K562 (cell line): ENCODE measurements at regions not wholly inside any gene's neighbourhood (a gene's known extent, or its start where the extent isn't known, plus 50 kb on each side); places are given as distances from the start of the nearest gene placed in this dataset.

Experiments
- CTCF ChIP-seq, 3 experiments: IDR thresholded peaks in 2 of 3; conservative IDR thresholded peaks in 1 of 3; 2 replicates each; pipeline ENCODE4 v1.5.1; 2011 to 2012; ENCODE audit warnings: low read length in 3 of 3, mild to moderate bottlenecking in 3 of 3, control low read depth in 2 of 3, improper control_type of control experiment in 1 of 3, inconsistent platforms in 1 of 3, low read depth in 1 of 3, mixed read lengths in 1 of 3, moderate library complexity in 1 of 3; ENCODE audit not compliant: insufficient read depth in 2 of 3
- GATAD2A ChIP-seq: fragments of 450-650 bp; IDR thresholded peaks from 2 replicates; pipeline ENCODE4 v1.6.1; 2017
- MECOM ChIP-seq: fragments of 250-450 bp; sonication (Bioruptor Pico); IDR thresholded peaks from 2 replicates; pipeline ENCODE4 v1.8.0; 2022; ENCODE audit warnings: inconsistent platforms
- MLX ChIP-seq, 2 experiments: fragments of 450-650 bp in 1 of 2; sonication (generic) in 1 of 2; formaldehyde crosslinking; conservative IDR thresholded peaks; 2 replicates each; pipeline versions ENCODE4 v1.4.0 to v1.8.1; 2020 to 2022; ENCODE audit warnings: mild to moderate bottlenecking in 1 of 2, missing genetic modification reagents in 1 of 2
- REST ChIP-seq, 2 experiments: fragments of 450-650 bp; formaldehyde crosslinking in 1 of 2; IDR thresholded peaks; 2 replicates each; pipeline versions ENCODE4 v1.4.0 to v1.6.1; 2014 to 2020; ENCODE audit warnings: mild to moderate bottlenecking in 2 of 2, borderline replicate concordance in 1 of 2, low read depth in 1 of 2
- SIN3A ChIP-seq, 2 experiments: fragments of 150-350 bp in 1 of 2; IDR thresholded peaks; 2 replicates each; pipeline ENCODE4 v1.6.1; 2011 to 2016; ENCODE audit warnings: borderline replicate concordance in 2 of 2, low read depth in 2 of 2, low read length in 2 of 2, mild to moderate bottlenecking in 2 of 2, moderate library complexity in 2 of 2; ENCODE audit not compliant: control insufficient read depth in 1 of 2

GRCh38 chr14:42617005-42617404 lies 1010.3 kb downstream of the LRFN5 start:
- no peak for TF ChIP-seq MECOM (CRISPR knock-in tag)
- TF ChIP-seq GATAD2A: no peak
- TF ChIP-seq MLX (CRISPR knock-in tag; conservative IDR thresholded peaks at IDR 0.05): no peak
- no peak for TF ChIP-seq REST (IDR thresholded peaks at IDR 0.05; ENCODE audit: borderline replicate concordance)
- TF ChIP-seq REST (CRISPR knock-in tag; IDR thresholded peaks at IDR 0.05; ENCODE audit: low read depth): no peak
- TF ChIP-seq SIN3A (IDR thresholded peaks at IDR 0.05; ENCODE audit: borderline replicate concordance in 2 of 2, control insufficient read depth in 1 of 2, low read depth in 2 of 2, low read length in 2 of 2): no peak
- TF ChIP-seq CTCF (IDR thresholded peaks at IDR 0.05 in 2 of 3, conservative IDR thresholded peaks at IDR 0.05 in 1 of 3; ENCODE audit: insufficient read depth in 2 of 3, low read depth in 1 of 3, low read length in 3 of 3): no peak
